HFFc6 (cell line): ENCODE measurements at regions not wholly inside any gene's neighbourhood (a gene's known extent, or its start where the extent isn't known, plus 50 kb on each side); places are given as distances from the start of the nearest gene placed in this dataset.

Experiments used
- DNase-seq: peaks from one replicate; pipeline ENCODE4 v3.0.0-alpha.2; 2018
- H3K27ac Mint-ChIP-seq: 2 replicates; pipeline ENCODE4 v1.8.0; 2020; ENCODE audit warnings: mild to moderate bottlenecking, mixed read lengths
- H3K27me3 Mint-ChIP-seq: 2 replicates; pipeline ENCODE4 v1.8.0; 2021; ENCODE audit warnings: mild to moderate bottlenecking, moderate library complexity, mixed read lengths; ENCODE audit not compliant: insufficient read depth
- H3K36me3 Mint-ChIP-seq: 2 replicates; pipeline ENCODE4 v1.8.0; 2021; ENCODE audit warnings: low read depth, mixed read lengths
- H3K4me1 Mint-ChIP-seq: 2 replicates; pipeline ENCODE4 v1.8.0; 2020; ENCODE audit warnings: low read depth, mixed read lengths
- H3K4me3 Mint-ChIP-seq: 2 replicates; pipeline ENCODE4 v1.8.0; 2020; ENCODE audit warnings: mild to moderate bottlenecking, moderate library complexity, mixed read lengths
- H3K9me3 Mint-ChIP-seq: 2 replicates; pipeline ENCODE4 v1.8.0; 2020; ENCODE audit warnings: mild to moderate bottlenecking, mixed read lengths
- TF ChIP-seq, protein P1 (sequence below): fragments of 200-600 bp; sonication (generic); IDR thresholded peaks from 2 replicates; pipeline ENCODE4 v1.5.0; 2021; ENCODE audit warnings: antibody characterized with exemption, mild to moderate bottlenecking

DNA sequence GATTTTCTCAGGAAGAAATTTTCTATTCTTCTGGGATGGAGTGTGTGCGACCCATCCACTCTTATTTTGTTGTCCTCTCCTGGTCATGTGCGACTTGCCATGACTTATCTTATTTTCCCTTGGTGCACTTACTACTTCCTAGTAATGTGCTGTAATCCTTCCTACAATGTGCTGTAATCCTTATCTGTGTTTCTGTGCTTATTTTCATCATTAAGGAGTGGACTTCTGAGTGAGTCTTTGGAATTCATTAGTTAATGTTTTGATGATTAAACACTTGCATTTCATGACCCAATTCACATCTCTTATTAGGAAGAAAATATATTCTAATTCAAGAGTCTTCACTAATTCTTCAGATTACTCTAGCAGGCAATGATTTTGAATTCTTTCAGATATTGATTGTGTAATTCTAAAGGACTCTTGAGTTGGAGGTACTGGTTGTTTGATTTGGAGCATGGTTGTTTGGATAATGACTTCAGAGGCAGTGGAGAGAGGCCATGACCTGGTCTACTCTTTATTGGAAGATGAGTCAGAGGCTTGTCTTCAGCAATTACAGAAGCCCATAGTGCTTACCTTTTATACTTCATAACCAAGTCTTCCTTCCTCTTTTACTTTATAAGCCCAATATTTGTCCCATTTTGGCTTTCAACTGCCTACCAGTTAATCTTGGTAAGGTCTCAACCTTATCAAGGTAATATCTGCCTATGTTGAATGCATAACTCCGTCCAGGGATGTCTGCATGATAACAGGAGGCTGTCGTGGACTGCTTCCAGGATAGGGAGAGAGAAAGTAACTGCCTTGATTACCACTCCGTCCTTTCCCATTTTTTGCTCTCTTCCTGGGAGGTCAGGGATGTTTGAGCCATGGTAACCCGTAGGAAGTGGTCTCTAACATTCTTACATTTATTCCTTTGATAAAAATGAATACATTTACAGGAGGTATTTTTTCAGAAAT, 278.3 kb upstream of the SP8 start:
- no peak for DNase-seq

GRCh38 chr7:21066221-21066620, 279.5 kb upstream of the SP8 start:
- no peak for DNase-seq
- TF ChIP-seq, protein P1, sequence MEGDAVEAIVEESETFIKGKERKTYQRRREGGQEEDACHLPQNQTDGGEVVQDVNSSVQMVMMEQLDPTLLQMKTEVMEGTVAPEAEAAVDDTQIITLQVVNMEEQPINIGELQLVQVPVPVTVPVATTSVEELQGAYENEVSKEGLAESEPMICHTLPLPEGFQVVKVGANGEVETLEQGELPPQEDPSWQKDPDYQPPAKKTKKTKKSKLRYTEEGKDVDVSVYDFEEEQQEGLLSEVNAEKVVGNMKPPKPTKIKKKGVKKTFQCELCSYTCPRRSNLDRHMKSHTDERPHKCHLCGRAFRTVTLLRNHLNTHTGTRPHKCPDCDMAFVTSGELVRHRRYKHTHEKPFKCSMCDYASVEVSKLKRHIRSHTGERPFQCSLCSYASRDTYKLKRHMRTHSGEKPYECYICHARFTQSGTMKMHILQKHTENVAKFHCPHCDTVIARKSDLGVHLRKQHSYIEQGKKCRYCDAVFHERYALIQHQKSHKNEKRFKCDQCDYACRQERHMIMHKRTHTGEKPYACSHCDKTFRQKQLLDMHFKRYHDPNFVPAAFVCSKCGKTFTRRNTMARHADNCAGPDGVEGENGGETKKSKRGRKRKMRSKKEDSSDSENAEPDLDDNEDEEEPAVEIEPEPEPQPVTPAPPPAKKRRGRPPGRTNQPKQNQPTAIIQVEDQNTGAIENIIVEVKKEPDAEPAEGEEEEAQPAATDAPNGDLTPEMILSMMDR = no peak
- Mint-ChIP-seq H3K27me3 (no peaks in the 10 kb centered on the region; the same call in 1 of the 2 replicates), H3K27ac (no peak overlapping the region), H3K4me1 (no peaks in the 10 kb centered on the region), H3K4me3 (no peak overlapping the region), H3K9me3 (peaks cover 43% of the 10 kb centered on the region), H3K36me3 (no peaks in the 10 kb centered on the region; the same call in 1 of the 2 replicates)

More for the DNA sequence above, 278.3 kb upstream of the SP8 start:
- H3K27ac Mint-ChIP-seq = no peak overlapping the region
- H3K4me3 Mint-ChIP-seq = no peak overlapping the region
- TF ChIP-seq, protein P1 = no peak
- no peaks in the 10 kb centered on the region for H3K4me1 Mint-ChIP-seq
- H3K36me3 Mint-ChIP-seq = no peaks in the 10 kb centered on the region; the same call in 1 of the 2 replicates
- H3K9me3 Mint-ChIP-seq = peaks cover 47% of the 10 kb centered on the region
- no peaks in the 10 kb centered on the region; the same call in 1 of the 2 replicates for H3K27me3 Mint-ChIP-seq

DNA sequence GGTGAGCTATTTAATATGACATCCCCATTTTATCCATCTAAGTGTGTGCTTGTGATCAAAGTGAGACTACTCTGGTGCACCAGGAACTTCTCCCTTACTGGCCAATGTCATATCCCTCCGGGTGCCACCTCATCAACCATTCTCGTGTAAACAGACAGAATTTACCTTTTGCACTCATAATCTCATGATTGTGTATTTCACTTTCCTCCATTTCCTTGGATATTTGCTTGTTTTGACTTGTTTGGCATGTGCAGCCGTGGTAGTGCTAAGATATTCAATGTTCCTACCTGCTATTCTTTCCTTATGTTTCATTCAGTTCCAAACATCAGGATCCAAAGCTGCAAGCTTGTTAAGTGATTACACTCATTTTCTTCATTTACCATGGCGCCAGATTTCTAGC, 280.5 kb upstream of the SP8 start:
- H3K36me3 Mint-ChIP-seq = no peaks in the 10 kb centered on the region; the same call in 1 of the 2 replicates
- no peak for DNase-seq
- H3K4me1 Mint-ChIP-seq = no peaks in the 10 kb centered on the region
- no peak overlapping the region for H3K4me3 Mint-ChIP-seq
- H3K27ac Mint-ChIP-seq = no peak overlapping the region
- TF ChIP-seq, protein P1 = no peak
- H3K9me3 Mint-ChIP-seq = peaks cover 50% of the 10 kb centered on the region
- no peaks in the 10 kb centered on the region; the same call in 1 of the 2 replicates for H3K27me3 Mint-ChIP-seq

DNA sequence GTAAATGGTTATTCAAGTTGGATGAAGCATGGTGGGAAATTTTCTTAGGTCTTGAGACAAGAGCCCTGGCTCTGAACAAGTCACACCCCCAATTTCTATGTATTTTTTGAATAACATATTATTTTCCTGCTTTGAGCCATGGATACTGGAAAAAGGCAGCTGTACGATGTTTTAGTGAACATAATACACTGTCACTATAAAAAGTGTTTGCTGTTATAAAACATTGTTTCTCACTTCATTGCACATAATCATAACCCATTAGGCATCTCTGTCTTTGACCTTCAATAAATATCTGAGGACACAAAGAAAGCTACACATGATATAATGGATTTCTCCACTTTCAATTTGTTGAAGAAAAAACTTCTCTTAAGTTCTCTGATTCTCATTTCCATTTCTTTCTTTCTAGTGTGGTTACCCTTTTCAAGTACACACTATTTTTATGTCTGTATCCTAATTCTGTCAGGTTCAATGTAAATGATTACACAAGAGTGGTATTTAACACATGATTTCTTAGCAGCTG, 283.9 kb upstream of the SP8 start:
- Mint-ChIP-seq H3K4me1 (no peaks in the 10 kb centered on the region), H3K36me3 (no peaks in the 10 kb centered on the region; the same call in 1 of the 2 replicates), H3K27me3 (no peaks in the 10 kb centered on the region), H3K4me3 (no peak overlapping the region), H3K9me3 (peaks cover 58% of the 10 kb centered on the region), H3K27ac (no peak overlapping the region)
- TF ChIP-seq, protein P1 = no peak
- no peak for DNase-seq

GRCh38 chr7:21071561-21072501, 285.1 kb upstream of the SP8 start:
- Mint-ChIP-seq H3K9me3 (peaks cover 54% of the 10 kb centered on the region), H3K27me3 (no peaks in the 10 kb centered on the region), H3K4me1 (no peaks in the 10 kb centered on the region), H3K36me3 (no peaks in the 10 kb centered on the region; the same call in 1 of the 2 replicates), H3K27ac (no peak overlapping the region), H3K4me3 (no peak overlapping the region)
- TF ChIP-seq, protein P1 = no peak
- DNase-seq = no peak
